KOPT-K1 (cell line): ENCODE measurements at regions not wholly inside any gene's neighbourhood (a gene's known extent, or its start where the extent isn't known, plus 50 kb on each side); places are given as distances from the start of the nearest gene placed in this dataset.

Experiments used
- H3K27ac ChIP-seq: fragments of 200-600 bp; sonication (generic); 2 replicates; pipeline ENCODE4 v1.5.1; 2016; ENCODE audit warnings: antibody characterized with exemption, mild to moderate bottlenecking, low read depth, low read length; ENCODE audit not compliant: poor library complexity, severe bottlenecking
- H3K36me3 ChIP-seq: fragments of 200-600 bp; sonication (generic); 2 replicates; pipeline ENCODE4 v1.5.1; 2017; ENCODE audit warnings: antibody characterized with exemption, mild to moderate bottlenecking, low read length, moderate library complexity; ENCODE audit not compliant: insufficient read depth
- H3K9me3 ChIP-seq: fragments of 200-600 bp; sonication (generic); 2 replicates; pipeline ENCODE4 v1.5.1; 2017; ENCODE audit warnings: antibody characterized with exemption, low read length, mild to moderate bottlenecking; ENCODE audit not compliant: insufficient read depth, poor library complexity, severe bottlenecking

DNA sequence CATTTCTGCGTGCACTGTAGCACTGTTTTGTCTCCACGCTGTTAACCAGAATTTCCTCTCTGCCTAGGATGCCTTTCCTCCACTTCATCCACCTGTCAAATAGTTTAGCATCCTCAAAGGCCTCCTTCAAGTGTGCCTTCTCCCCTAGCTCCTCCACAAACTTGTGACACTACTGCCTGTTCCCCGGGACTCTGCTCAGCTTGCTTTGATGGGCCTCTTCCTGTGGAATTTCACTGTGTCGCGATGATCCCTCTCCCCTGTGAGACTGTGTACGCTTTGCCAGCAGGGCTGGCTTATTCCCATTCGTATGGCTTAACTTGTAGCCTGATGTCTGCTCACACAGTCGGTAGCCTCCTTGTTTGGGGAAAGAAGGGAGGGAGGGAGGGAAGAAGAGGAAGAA is 426.8 kb downstream of the VRK1 start:
- H3K27ac ChIP-seq, result no peak overlapping the region
- H3K36me3 ChIP-seq, result no peaks in the 10 kb centered on the region

DNA sequence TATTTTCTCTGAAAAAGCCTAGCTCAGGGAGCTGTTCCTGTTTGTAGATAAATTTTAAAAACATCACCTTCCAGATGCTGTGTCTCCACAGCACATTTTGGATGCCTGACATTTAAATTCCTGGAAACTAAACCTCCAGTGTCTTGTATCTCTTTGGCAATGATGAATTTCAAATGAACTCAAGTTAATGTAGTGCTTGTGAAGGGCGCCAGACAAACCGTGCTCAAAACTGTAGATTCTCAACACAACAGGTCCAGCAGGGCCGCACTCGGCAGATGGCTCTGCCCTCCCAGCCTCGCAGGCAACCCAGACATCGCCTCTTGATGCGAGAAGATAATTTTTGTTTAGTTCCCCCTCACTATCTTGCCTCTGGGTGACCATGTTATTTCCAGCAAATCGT is 432.9 kb downstream of the VRK1 start:
- Histone ChIP-seq H3K9me3 (no peaks in the 10 kb centered on the region), H3K27ac (no peak overlapping the region), H3K36me3 (no peaks in the 10 kb centered on the region)

More for the DNA sequence above, 426.8 kb downstream of the VRK1 start:
- H3K9me3 ChIP-seq, result no peaks in the 10 kb centered on the region

DNA sequence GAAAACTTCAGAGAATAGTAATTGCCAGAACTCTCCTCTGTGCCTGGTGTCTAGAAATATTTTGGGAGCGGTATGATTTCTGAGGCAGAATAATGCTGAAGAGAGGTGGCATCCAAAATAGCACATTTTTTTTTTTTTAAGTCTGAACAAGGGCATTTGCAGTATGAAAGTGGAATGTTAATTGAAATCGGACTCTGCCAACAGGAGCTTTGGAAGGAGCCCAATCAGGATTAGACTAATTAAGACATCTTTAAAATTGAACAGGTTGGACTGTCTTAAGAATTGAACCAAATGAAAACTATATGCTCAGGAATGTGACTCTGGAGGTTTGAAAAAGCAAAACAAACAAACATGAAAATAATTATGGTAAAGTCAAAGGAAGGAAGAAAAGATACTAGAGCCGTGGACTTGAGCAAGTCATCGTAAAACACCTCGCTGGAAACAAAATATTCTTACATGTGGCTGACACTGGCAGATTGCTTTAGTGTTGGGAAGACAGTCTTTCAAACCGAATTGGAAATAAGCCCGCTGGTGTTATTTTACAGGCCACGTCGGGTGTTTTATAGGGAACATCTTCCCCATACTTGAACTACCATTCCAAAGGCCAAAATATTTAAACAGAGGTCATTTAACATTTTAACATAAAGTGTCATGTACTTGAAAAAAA is 436.3 kb downstream of the VRK1 start:
- H3K36me3 ChIP-seq, result no peaks in the 10 kb centered on the region
- H3K27ac ChIP-seq, result no peak overlapping the region
- H3K9me3 ChIP-seq, result no peaks in the 10 kb centered on the region

DNA sequence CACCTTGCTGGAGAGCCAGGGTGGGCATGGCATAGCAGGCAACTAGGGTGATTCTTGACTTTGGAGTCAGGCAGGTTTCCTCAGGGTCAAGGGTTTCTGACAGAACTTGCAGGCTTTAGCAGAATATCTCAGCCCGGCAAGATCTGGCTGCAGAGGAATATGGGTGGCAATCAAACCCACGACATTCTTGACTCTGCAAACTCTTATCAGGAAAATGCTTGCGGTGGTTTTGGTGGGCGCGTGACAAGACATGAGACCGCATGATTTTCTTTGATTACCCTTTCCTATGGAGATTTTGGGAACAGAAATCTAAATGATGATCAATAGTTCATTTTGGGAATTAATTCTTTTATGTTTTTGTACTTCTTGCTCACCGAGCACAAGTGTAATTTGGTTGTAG is 449.5 kb downstream of the VRK1 start:
- H3K36me3 ChIP-seq, result no peaks in the 10 kb centered on the region
- H3K9me3 ChIP-seq, result no peaks in the 10 kb centered on the region
- no peak overlapping the region for H3K27ac ChIP-seq

GRCh38 chr14:97248973-97249372 is 451.8 kb downstream of the VRK1 start:
- no peaks in the 10 kb centered on the region for H3K36me3 ChIP-seq
- no peaks in the 10 kb centered on the region for H3K9me3 ChIP-seq
- no peak overlapping the region for H3K27ac ChIP-seq

DNA sequence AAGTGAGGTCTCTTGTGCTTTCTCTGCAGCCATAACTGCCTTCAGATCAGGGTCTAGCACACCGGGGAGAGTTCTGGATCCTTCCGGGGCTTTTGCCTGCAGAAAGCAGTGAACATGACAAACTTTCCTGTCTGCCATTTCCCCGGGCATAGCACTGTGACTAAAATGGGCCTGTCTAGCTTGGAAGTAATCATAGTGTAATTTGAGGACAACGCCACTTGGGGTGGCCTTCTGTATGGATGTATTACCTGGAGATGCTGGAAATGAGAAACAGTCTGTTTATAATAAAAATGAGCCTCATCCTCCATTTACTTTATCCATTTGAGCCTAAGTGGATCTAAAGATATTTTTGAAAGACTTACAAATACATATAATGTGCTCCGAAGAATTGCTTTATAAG is 453.7 kb downstream of the VRK1 start:
- H3K27ac ChIP-seq, result no peak overlapping the region
- H3K36me3 ChIP-seq, result no peaks in the 10 kb centered on the region
- no peaks in the 10 kb centered on the region for H3K9me3 ChIP-seq

DNA sequence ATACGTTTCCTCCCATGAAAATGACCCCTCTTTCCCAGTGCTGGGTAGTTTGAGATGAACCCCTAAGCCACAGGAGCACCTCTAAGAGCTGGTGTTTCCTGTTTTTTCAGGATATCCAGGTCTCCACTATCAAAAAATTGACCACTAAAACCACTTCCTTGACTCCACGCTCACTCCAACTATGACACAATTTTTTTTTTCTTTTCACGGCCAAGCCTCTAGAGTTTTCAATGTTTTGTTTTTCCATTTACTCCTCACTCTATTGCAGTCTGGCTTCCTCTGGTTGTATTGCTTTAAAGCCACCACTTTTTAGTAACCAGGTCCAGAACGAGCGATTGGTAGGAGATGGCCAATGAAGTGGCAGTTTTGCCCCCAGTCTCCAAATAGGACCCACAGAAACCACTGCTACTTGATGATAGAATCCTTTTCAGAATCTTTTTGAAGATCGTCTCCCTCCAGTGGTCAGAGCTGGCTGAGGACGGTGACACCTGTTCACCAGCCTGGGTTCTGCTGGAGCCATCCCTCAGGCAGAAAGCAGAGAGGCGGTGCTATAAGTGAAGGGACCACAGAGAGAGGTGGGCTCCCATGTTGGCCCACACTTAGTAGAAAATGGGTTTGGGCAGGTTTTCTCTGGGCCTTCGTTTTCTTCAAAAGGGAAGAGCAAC is 454.4 kb downstream of the VRK1 start:
- H3K9me3 ChIP-seq, result no peaks in the 10 kb centered on the region
- peak overlapping the region; percentile 30 for H3K27ac ChIP-seq
- no peaks in the 10 kb centered on the region for H3K36me3 ChIP-seq

DNA sequence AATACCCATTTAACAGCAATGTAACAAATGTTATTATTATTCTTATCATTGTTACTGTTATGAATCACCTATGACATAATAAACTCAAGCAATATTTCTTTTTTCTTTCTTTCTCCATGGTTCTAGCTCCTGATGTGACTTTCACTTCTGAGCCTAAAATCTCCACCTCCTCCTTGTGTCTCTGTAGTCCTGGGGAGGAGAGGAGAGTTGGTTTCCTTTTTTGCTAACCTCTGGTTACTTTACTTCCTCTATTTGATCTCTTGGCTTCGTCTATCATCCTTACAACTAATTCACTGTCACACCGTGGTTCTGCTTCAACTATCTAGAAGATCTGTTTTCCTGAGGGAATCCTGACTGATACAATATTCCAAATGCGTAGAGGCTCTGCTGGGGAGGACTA is 456.6 kb downstream of the VRK1 start:
- Histone ChIP-seq H3K36me3 (no peaks in the 10 kb centered on the region), H3K27ac (no peak overlapping the region), H3K9me3 (no peaks in the 10 kb centered on the region)

- H3K36me3 ChIP-seq, result no peaks in the 10 kb centered on the region
- H3K9me3 ChIP-seq, result no peaks in the 10 kb centered on the region
- no peak overlapping the region for H3K27ac ChIP-seq
Measured at GRCh38 chr14:97262336-97262735, 465.2 kb downstream of the VRK1 start.

GRCh38 chr14:97264516-97265230 is 467.5 kb downstream of the VRK1 start:
- Histone ChIP-seq H3K36me3 (no peaks in the 10 kb centered on the region), H3K27ac (no peak overlapping the region), H3K9me3 (no peaks in the 10 kb centered on the region)

- Histone ChIP-seq H3K9me3 (no peaks in the 10 kb centered on the region), H3K27ac (no peak overlapping the region), H3K36me3 (no peaks in the 10 kb centered on the region)
Measured at GRCh38 chr14:97266653-97267052, 469.5 kb downstream of the VRK1 start.

GRCh38 chr14:97267509-97267908 is 470.3 kb downstream of the VRK1 start:
- Histone ChIP-seq H3K9me3 (no peaks in the 10 kb centered on the region), H3K27ac (no peak overlapping the region), H3K36me3 (no peaks in the 10 kb centered on the region)

DNA sequence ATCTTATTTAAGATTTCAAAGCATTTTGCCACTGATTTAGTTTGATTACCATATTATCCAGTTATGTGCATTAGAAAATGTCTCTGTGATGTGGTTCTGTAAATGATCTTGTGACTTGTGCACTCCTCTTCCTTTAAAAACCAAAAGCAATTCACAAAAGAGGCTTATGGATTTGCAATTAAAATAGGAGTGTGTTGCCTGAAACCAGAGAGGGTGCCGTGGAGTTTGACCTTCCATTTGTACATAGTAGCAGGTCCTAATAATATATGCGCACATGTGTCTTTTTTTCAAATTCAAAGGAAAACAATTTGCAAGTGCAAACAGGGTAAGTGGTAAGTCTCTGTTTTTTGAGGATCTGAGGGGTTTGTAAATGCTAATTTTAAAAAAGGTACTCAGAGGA is 470.9 kb downstream of the VRK1 start:
- Histone ChIP-seq H3K27ac (no peak overlapping the region), H3K36me3 (no peaks in the 10 kb centered on the region), H3K9me3 (no peaks in the 10 kb centered on the region)

- Histone ChIP-seq H3K27ac (no peak overlapping the region), H3K9me3 (no peaks in the 10 kb centered on the region), H3K36me3 (no peaks in the 10 kb centered on the region)
Measured at GRCh38 chr14:97270308-97270707, 473.1 kb downstream of the VRK1 start.

- Histone ChIP-seq H3K36me3 (no peaks in the 10 kb centered on the region), H3K9me3 (no peaks in the 10 kb centered on the region)
Measured at GRCh38 chr14:97271451-97271960, 474.3 kb downstream of the VRK1 start.

More at GRCh38 chr14:97271451-97271960, 474.3 kb downstream of the VRK1 start:
- no peak overlapping the region for H3K27ac ChIP-seq
